Adrenal gland (tissue), 5 donors: ENCODE measurements at regions not wholly inside any gene's neighbourhood (a gene's known extent, or its start where the extent isn't known, plus 50 kb on each side); places are given as distances from the start of the nearest gene placed in this dataset.

Experiments
- CTCF ChIP-seq, 6 experiments: fragments of 450-650 bp in 4 of 6; fragments of 200-600 bp in 2 of 6; sonication (generic) in 1 of 6; IDR thresholded peaks; 1 replicate in 5 of 6; 2 replicates in 1 of 6; pipeline versions ENCODE4 v1.5.1 to v1.8.0; 2016 to 2021; ENCODE audit warnings: antibody characterized with exemption in 6 of 6, mild to moderate bottlenecking in 2 of 6, moderate library complexity in 1 of 6
- POLR2A ChIP-seq, 2 donors: fragments of 450-650 bp; IDR thresholded peaks; one replicate each; pipeline ENCODE4 v1.6.1; 2017; ENCODE audit warnings: antibody characterized with exemption in 2 of 2, mild to moderate bottlenecking in 2 of 2, moderate library complexity in 1 of 2
- donor health status: DM: no; HTN: no; CAD: no.

- TF ChIP-seq CTCF (IDR thresholded peaks at IDR 0.05): no peak
- TF ChIP-seq POLR2A (IDR thresholded peaks at IDR 0.05): no peak
Measured at GRCh38 chr5:40240111-40240510, 439.6 kb upstream of the PTGER4 start.
